GM18867 (cell line): ENCODE measurements at regions not wholly inside any gene's neighbourhood (a gene's known extent, or its start where the extent isn't known, plus 50 kb on each side); places are given as distances from the start of the nearest gene placed in this dataset.

ENCODE experiments used
- ATAC-seq: cut with Tn5 transposase; IDR thresholded peaks from one replicate; pipeline ENCODE4 v1.9.1; 2021; ENCODE audit warnings: mild to moderate bottlenecking, moderate library complexity; ENCODE audit not compliant: unreplicated experiment

GRCh38 chr10:25661632-25662031 is 272.4 kb upstream of the MYO3A start:
- ATAC-seq: no peak

GRCh38 chr10:25666276-25666675 is 267.8 kb upstream of the MYO3A start:
- no peak for ATAC-seq

- ATAC-seq: no peak
These were observed 258.8 kb upstream of the MYO3A start for GRCh38 chr10:25675204-25675603.

GRCh38 chr10:25675615-25676014 is 258.4 kb upstream of the MYO3A start:
- ATAC-seq: no peak

GRCh38 chr10:25678220-25678619 is 255.8 kb upstream of the MYO3A start:
- no peak for ATAC-seq

GRCh38 chr10:25678666-25679065 is 255.4 kb upstream of the MYO3A start:
- no peak for ATAC-seq

- no peak for ATAC-seq
These were observed 251.7 kb upstream of the MYO3A start for GRCh38 chr10:25682203-25682851.

GRCh38 chr10:25683344-25683743 is 250.7 kb upstream of the MYO3A start:
- no peak for ATAC-seq

- ATAC-seq: no peak
These were observed 246.5 kb upstream of the MYO3A start for GRCh38 chr10:25687521-25687920.

- ATAC-seq: no peak
These were observed 244.5 kb upstream of the MYO3A start for GRCh38 chr10:25689346-25690100.

- ATAC-seq: no peak
These were observed 241.3 kb upstream of the MYO3A start for GRCh38 chr10:25692761-25693160.

- no peak for ATAC-seq
These were observed 239.7 kb upstream of the MYO3A start for GRCh38 chr10:25694206-25694933.

- ATAC-seq: no peak
These were observed 239.1 kb upstream of the MYO3A start for GRCh38 chr10:25694971-25695370.

- ATAC-seq: no peak
These were observed 238.4 kb upstream of the MYO3A start for GRCh38 chr10:25695586-25695985.

GRCh38 chr10:25696013-25696708 is 237.9 kb upstream of the MYO3A start:
- ATAC-seq: no peak

- ATAC-seq: no peak
These were observed 236.6 kb upstream of the MYO3A start for GRCh38 chr10:25697412-25697811.

GRCh38 chr10:25698638-25699037 is 235.4 kb upstream of the MYO3A start:
- ATAC-seq: no peak

- ATAC-seq: no peak
These were observed 234.4 kb upstream of the MYO3A start for GRCh38 chr10:25699631-25700030.

- ATAC-seq: no peak
These were observed 232.4 kb upstream of the MYO3A start for GRCh38 chr10:25701652-25702051.

GRCh38 chr10:25704622-25705021 is 229.4 kb upstream of the MYO3A start:
- ATAC-seq: no peak

GRCh38 chr10:25707572-25707971 is 226.5 kb upstream of the MYO3A start:
- ATAC-seq: no peak
